MCF 10A (cell line): ENCODE measurements at regions not wholly inside any gene's neighbourhood (a gene's known extent, or its start where the extent isn't known, plus 50 kb on each side); places are given as distances from the start of the nearest gene placed in this dataset.

Source experiments
- BruUV-seq: library from RNA; stranded (reverse); fragments of 400-500 nt; replicated peaks from 2 replicates; lab custom pipeline; 2021; lab: Mats Ljungman, UMichigan
- CTCF ChIA-PET: fragments of 300-600 bp; sonication (Branson Sonifier 250); formaldehyde crosslinking; extraction: SDS; loops from one replicate; lab custom pipeline; 2021; ENCODE audit warnings: antibody characterized with exemption, inconsistent platforms; lab: Yijun Ruan, JAX
- POLR2A ChIA-PET: fragments of 300-600, 350-650 bp; sonication (Branson Sonifier 250); formaldehyde crosslinking; extraction: SDS; loops from one replicate; lab custom pipeline; 2020; ENCODE audit warnings: antibody characterized with exemption, inconsistent platforms; lab: Yijun Ruan, JAX
- DNase-seq: peaks from one replicate; pipeline ENCODE4 v3.0.0-alpha.2; 2018; ENCODE audit not compliant: unreplicated experiment
- H3K27ac Mint-ChIP-seq: one replicate; pipeline ENCODE4 v1.8.0; 2022; ENCODE audit warnings: mild to moderate bottlenecking, low read depth, mixed read lengths; ENCODE audit not compliant: unreplicated experiment
- H3K27me3 Mint-ChIP-seq: one replicate; pipeline ENCODE4 v1.8.0; 2022; ENCODE audit warnings: mixed read lengths; ENCODE audit not compliant: insufficient read depth, unreplicated experiment
- H3K36me3 Mint-ChIP-seq: one replicate; pipeline ENCODE4 v1.8.0; 2022; ENCODE audit warnings: mild to moderate bottlenecking, moderate library complexity, mixed read lengths; ENCODE audit not compliant: insufficient read depth, unreplicated experiment
- H3K4me1 Mint-ChIP-seq: one replicate; pipeline ENCODE4 v1.8.0; 2022; ENCODE audit warnings: mixed read lengths; ENCODE audit not compliant: insufficient read depth, unreplicated experiment
- H3K4me3 Mint-ChIP-seq: one replicate; pipeline ENCODE4 v1.8.0; 2022; ENCODE audit warnings: mild to moderate bottlenecking, moderate library complexity, mixed read lengths; ENCODE audit not compliant: unreplicated experiment
- H3K9me3 Mint-ChIP-seq: one replicate; pipeline ENCODE4 v1.8.0; 2022; ENCODE audit warnings: mixed read lengths; ENCODE audit not compliant: unreplicated experiment
- CTCF ChIP-seq: fragments of 200-600 bp; IDR thresholded peaks from one replicate; pipeline ENCODE4 v1.8.0; 2022; ENCODE audit warnings: antibody characterized with exemption, mild to moderate bottlenecking; ENCODE audit not compliant: unreplicated experiment
- intact Hi-C: fragments of 100-400 bp; cut with micrococcal nuclease; formaldehyde crosslinking; loops from 2 replicates; pipeline ENCODE4 v1.14.1; 2022

DNA sequence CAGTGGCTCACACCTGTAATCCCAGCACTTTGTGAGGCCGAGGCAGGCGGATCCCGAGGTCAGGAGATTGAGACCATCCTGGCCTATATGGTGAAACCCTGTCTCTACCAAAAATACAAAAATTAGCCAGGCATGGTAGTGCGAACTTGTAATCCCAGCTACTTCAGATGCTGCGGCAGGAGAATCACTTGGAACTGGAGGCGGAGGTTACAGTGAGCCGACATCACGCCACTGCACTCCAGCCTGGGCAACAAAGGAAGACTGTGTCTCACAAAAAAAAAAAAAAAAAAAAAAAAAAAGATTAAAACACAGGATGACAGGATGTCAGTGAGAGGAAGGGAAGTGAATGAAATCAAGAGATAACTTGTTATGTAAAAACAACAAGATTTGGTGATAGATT, 1158.5 kb downstream of the PCDH9 start:
- BruUV-seq, result no TSS peak
- POLR2A ChIA-PET, result no interaction called here
- H3K4me1 Mint-ChIP-seq, result no peaks in the 10 kb centered on the region
- H3K9me3 Mint-ChIP-seq, result peaks cover 6% of the 10 kb centered on the region
- H3K27me3 Mint-ChIP-seq, result no peaks in the 10 kb centered on the region
- no peak overlapping the region for H3K4me3 Mint-ChIP-seq
- no peak for DNase-seq
- CTCF ChIA-PET, result no interaction called here
- TF ChIP-seq CTCF, result no peak
- no peak overlapping the region for H3K27ac Mint-ChIP-seq
- H3K36me3 Mint-ChIP-seq, result no peaks in the 10 kb centered on the region
- intact Hi-C loops, result no loop called here

- H3K27me3 Mint-ChIP-seq, result no peaks in the 10 kb centered on the region
- H3K36me3 Mint-ChIP-seq, result no peaks in the 10 kb centered on the region
- peaks cover 6% of the 10 kb centered on the region for H3K9me3 Mint-ChIP-seq
- ChIA-PET CTCF (no interaction called here), POLR2A (no interaction called here)
- no peak overlapping the region for H3K4me3 Mint-ChIP-seq
- no peak for TF ChIP-seq CTCF
- DNase-seq, result no peak
- intact Hi-C loops, result no loop called here
- no TSS peak for BruUV-seq
- no peaks in the 10 kb centered on the region for H3K4me1 Mint-ChIP-seq
- H3K27ac Mint-ChIP-seq, result no peak overlapping the region
Observed at GRCh38 chr13:66071029-66071428, 1159.1 kb downstream of the PCDH9 start.

GRCh38 chr13:66069570-66069969, 1160.6 kb downstream of the PCDH9 start:
- Mint-ChIP-seq H3K27ac (no peak overlapping the region), H3K4me1 (no peaks in the 10 kb centered on the region), H3K36me3 (no peaks in the 10 kb centered on the region), H3K9me3 (peaks cover 6% of the 10 kb centered on the region), H3K4me3 (no peak overlapping the region), H3K27me3 (no peaks in the 10 kb centered on the region)
- intact Hi-C loops, result no loop called here
- DNase-seq, result no peak
- TF ChIP-seq CTCF, result no peak
- no TSS peak for BruUV-seq
- ChIA-PET POLR2A (no interaction called here), CTCF (no interaction called here)

DNA sequence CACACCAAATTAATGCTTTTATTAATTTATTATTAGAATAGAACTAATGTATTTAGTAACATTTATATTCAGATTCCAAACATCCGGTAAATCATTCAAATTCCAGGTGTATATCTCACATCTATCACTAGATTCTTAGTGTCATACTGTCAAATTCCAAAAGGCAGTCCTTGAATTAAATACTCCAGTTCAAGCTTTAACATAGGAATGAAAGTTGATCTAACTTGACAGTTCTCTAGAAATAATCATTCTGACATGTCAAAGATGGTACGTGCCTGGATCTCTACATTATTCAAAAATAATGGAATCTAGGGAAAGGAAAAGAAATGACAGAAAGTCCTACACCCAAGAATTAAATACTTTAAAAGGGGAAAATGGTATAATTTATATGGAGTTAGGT, 1161.5 kb downstream of the PCDH9 start:
- Mint-ChIP-seq H3K27ac (no peak overlapping the region), H3K36me3 (no peaks in the 10 kb centered on the region), H3K9me3 (peaks cover 3% of the 10 kb centered on the region), H3K27me3 (no peaks in the 10 kb centered on the region), H3K4me1 (no peaks in the 10 kb centered on the region), H3K4me3 (no peak overlapping the region)
- intact Hi-C loops, result no loop called here
- ChIA-PET POLR2A (no interaction called here), CTCF (interaction anchor here (0.5 kb wide), 1 partner anchor 360 kb away, joined by 3 read pairs; no protein-coding TSS in a partner anchor)
- no peak for TF ChIP-seq CTCF
- DNase-seq, result no peak
- BruUV-seq, result no TSS peak
